SH-SY5Y (cell line): ENCODE measurements at regions not wholly inside any gene's neighbourhood (a gene's known extent, or its start where the extent isn't known, plus 50 kb on each side); places are given as distances from the start of the nearest gene placed in this dataset.

ENCODE experiments used
- GATA2 ChIP-seq: IDR thresholded peaks from 2 replicates; pipeline ENCODE4 v1.6.1; 2011; ENCODE audit warnings: mild to moderate bottlenecking, low read depth, low read length
- GATA3 ChIP-seq: IDR thresholded peaks from 2 replicates; pipeline ENCODE4 v1.6.1; 2011; ENCODE audit warnings: low read depth, mild to moderate bottlenecking, low read length, moderate library complexity

DNA sequence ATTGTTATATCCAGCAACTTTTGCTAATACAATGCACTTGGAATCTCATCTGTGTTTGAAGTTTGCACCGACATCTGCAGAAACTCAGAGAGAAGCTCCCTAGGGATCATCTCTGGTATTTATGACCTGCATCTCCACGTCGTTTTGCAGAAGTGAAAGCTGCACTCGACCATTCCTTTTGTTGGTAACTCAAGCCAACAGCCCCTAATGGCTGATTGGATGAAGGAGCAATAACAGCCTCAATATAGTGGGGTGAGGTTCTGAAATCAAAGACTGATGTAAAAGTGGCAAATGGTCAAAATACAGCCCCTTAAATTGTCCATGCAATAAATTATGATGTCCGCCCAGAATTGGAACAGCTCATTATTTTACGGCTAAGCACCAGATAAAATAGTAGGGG lies 344.2 kb upstream of the KAZN start:
- TF ChIP-seq GATA2 (no peak), GATA3 (no peak)
